HG02642 (cell line): ENCODE measurements at regions not wholly inside any gene's neighbourhood (a gene's known extent, or its start where the extent isn't known, plus 50 kb on each side); places are given as distances from the start of the nearest gene placed in this dataset.

ENCODE experiments used
- ATAC-seq: cut with Tn5 transposase; IDR thresholded peaks from one replicate; pipeline ENCODE4 v1.9.1; 2021; ENCODE audit warnings: mild to moderate bottlenecking; ENCODE audit not compliant: unreplicated experiment, poor library complexity

DNA sequence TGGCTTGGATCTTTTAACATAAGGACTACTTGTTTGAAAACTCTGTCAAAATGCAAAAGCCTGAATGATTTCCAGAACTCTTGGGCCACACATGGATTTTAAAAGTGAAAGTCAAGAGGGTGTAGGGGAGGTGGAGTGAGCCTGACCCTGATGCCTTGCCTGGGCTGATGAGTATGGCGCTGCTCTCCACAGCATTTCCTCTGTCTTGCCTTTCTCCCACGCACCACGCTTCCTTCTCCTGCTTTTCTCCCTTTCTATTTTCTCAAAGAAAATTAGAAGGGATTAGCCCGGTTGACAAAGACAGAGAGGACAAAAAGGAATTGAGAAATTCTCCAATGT, 207.0 kb upstream of the CCDC68 start:
- no peak for ATAC-seq

DNA sequence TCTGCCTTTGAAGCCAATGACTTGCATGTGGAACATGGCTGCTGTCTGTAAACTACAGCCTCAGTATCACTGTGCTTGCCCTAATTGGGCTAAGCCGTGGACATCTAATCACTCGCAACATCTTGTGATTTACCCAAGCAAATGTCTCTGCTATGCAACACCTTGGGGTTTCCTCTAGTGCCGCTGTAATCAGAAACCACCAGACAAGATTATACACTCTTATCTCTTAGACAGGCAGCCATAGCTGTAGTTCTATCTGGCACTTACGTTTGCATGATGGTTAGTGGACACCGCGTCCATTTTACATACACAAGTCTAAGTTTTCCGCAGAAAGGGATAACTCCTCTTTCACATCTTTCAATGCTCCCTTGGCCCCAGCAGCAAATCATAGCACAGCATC, 204.3 kb upstream of the CCDC68 start:
- no peak for ATAC-seq

DNA sequence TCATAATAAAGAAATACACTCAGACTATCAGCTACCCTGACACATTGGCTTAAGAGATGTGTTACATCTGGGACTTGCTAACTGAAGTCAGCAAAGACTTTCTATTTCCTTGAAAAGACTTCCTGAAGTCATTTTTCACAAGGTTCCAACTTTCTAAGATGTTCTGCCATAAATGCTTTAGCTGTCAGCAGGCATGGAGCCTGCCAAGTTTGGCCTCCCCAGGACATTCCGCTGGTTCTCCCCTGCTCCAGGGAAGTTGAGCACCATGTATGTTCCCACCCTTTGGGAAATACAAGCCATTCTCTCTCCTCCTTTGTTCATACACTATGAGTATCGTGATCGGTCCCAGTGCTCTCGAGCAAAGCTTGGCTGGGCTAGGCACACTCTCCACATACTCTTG, 202.7 kb upstream of the CCDC68 start:
- ATAC-seq: no peak

DNA sequence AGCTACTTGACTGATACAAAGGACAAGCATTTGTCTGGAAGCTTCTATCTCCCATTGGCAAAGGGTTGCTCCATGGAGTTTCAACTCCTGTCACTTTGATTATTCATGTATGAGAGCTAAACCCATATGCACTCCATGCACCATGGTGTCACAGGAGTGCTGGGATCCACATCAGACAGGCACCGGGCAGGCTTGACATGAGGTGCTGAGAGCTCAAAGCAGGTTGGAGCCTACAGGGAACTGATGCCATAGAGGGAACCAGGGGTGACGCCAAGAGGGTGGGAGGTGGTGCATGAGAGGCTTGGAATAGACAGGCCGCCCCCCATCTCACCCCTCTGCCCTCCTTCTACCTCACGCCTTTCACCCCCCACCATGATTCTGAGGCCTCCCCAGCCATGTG, 199.8 kb upstream of the CCDC68 start:
- no peak for ATAC-seq

DNA sequence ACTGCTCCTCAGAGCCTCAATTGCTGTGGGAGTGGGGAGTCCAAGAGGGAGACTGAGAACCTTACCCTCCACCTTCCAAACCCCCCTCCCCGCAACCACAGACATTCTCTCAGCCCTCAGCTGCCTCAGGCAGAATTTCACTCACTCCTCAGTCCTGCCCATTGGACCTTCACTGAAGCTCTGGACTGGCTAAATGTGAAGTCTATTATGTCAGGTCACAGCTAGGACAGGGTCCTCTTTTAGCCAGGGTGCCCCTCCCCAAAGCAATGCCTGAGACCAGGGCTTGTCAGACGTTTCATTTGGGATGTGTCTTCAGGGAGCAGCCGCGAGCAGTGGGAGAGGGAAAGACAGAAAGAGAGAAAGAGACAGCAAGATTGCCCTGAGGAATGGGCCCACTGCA, 199.3 kb upstream of the CCDC68 start:
- no peak for ATAC-seq

DNA sequence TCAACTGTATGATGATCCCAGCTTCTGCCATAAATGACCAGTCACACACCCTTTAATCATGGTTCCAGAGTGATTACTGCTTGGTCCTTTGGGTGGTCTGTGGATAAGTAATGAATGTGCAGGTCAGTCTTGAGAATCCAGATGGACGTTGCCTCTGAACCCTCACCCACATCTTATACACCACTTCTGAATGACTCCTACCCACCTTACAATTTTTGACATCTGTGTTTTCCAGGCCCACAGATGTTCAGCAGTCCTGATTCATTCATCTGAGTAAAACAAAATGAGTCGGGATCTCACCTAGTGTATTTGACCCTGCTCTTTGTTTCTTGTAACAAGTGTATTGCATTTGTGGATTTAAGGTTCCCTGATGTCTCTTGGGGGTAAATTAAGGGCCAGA, 194.1 kb upstream of the CCDC68 start:
- ATAC-seq: no peak

DNA sequence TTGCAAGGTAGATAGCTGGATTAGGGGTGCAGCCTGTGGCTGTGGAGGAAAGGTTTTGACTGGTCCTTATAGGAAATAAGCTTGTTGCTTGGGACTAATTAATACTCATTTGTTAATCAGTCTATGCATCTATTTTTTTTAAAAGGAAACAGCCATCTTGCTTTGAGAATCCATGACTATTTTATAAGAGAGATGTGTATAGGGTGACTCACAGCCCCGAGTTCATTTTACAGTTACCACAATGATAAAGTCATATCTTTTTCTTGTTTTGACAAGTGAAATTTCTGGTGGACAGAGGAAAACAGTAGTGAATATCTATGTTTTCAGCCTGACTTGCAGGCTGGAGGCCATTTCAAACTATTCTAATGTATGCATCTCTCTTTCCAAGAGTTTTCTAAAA, 193.5 kb upstream of the CCDC68 start:
- no peak for ATAC-seq

DNA sequence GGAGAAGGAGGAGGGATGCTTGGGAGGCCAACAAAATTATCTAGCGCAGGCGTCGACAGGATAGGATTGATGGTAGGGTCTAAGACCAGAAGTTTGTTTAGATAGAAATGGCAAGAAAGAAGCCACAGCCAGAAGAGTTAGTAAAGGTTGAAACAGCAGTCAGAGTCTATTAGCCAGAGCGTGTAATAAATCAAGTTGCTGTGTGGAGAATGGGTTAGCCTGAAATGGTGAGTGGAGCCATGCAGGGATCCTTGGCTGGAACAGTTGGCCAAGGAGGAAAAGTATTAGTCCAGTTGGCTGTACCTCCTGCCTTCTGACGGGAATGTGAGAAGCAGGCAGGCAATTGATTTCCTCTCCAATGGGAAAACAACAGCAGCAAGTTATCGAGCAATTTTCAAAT, 190.7 kb upstream of the CCDC68 start:
- no peak for ATAC-seq

DNA sequence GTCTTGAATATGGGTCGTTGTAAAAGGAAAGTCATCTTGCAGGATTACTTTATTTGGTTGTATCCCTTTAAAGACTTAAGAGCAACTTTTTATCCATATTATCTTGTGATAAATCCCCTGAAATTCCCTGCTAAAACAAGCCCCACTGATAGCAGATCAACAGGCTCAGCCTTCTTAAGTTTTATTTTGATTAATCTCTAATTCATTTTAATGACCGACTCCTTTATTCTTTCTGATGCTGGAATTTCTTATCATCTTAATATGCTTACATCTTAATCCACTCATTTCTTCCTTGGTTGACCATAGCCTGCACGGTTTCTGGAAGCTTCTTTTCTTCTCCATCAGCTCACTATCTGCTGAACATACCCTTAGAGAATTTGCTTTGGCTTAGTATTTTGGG, 188.5 kb upstream of the CCDC68 start:
- no peak for ATAC-seq

DNA sequence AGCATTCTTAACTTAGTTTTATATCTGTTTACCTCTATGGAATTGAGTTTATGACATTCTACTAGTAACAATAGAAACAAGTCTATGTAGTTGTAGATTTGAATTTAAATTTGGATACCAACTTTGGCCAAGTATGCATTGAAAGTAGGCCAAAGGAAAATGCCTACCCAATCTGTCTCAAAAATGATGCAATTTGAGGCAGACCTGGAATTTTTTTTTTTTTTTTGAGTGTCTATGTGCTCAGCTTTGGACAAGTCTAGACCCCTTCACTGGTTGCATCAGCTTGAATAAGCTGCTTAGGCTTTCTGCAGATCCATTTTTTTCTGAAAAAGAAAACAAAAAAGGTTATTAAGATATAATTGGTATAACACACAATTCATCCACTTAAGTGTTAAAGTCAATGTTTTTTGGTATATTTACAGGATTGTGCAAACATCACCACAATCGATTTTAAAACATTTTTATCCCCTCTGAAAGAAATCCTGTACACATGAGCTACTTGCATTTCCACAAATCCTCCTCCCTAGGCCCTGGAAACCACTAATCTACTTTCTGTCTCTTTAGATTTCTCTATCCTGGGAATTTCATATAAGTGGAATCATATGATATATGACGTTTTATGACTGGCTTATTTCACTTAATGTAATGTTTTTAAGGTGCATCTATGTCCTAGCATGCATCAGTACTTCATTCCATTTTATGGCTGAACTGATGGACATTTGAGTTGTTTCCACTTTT, 185.1 kb upstream of the CCDC68 start:
- ATAC-seq: no peak

DNA sequence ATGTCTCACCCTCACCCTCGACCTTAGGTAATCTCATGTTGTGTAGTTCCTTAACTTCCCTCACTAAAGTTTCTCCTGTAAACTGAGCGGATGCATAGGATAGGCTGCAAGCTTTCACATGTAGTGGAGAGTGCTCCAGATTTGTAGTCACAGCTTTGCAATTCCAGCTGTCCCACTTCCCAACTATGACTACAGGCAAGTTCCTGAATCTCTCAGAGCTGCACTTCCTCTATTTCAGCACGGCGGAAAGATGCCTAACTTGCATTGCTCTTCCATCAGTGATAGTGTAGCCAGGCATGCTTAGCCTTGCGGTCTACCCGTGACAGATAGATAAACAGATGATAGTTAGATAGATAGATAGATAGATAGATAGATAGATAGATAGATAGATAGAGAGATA, 183.1 kb upstream of the CCDC68 start:
- no peak for ATAC-seq

DNA sequence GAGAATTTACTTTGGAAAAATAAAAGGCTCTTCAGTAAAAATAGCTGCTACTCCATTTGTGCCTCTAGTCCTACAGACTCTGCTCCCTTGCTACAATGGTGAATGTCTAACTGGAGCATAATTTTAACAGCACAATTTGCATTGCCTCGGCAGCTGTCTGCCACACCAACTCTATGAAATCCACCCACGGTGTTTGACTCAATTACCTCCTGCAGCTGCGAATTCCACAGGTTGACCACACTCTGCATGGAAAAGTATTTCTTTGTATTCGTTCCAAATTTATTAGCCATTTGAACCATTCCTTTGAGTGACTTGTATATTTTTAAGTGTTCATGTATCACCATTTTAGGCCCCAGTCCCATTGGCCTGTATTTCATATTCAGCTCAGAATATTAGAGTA, 182.1 kb upstream of the CCDC68 start:
- ATAC-seq: no peak

DNA sequence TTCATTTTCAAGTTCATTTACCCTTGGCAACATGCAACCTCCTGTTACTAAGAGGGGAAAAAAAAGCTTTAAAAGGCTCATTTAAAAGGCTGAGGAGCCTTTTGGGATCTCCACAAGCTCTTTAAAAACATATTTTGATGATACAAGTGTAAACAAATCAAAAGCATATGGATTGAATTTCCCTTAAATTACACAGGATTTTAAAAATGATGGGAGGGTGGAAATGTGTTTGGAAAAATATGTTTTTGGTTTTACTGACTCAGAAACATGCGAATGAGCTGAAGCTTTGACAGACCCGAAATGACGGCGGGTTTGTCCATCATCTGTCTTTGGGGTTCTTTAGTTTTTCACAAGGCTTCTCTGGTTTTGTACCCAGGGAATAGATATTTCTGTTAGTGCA, 180.6 kb upstream of the CCDC68 start:
- ATAC-seq: no peak

DNA sequence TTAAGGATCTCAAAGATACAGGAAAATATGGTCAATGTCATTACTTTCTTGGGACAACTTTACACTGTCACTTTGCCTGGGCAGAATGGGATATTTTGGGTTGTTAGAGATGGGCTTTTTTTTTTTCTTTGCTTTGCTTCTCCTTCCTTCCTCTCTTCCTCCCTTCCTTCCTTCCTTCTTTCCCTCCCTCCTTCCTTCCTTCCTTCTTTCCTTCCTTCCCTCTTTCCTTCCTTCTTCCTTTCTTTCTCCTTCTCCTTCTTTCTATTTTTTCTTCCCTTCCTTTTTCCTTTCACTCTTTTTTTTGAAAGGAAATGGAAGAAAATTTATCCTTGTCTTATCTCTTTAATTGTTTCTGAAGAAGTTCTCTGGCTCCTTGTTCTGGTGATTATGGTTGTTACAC, 180.0 kb upstream of the CCDC68 start:
- ATAC-seq: no peak

DNA sequence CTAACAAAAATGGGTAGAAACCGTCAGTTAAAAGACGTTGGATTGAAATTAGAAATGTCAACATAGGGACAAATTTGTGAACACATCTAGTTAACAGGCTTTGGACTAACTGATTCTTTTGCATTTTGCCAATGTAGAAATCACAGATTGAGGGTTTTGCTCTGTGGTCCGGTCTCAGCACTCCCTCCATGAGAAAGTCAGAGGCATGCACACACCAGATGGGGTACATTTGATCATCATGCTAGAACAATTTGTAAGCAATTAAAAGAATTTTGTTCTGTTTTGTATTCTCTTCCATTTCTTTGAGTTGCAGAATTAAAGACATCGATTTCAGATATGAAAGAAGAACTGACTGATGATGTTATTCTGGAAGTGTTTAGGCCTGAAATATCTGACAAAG, 179.1 kb upstream of the CCDC68 start:
- ATAC-seq: no peak

DNA sequence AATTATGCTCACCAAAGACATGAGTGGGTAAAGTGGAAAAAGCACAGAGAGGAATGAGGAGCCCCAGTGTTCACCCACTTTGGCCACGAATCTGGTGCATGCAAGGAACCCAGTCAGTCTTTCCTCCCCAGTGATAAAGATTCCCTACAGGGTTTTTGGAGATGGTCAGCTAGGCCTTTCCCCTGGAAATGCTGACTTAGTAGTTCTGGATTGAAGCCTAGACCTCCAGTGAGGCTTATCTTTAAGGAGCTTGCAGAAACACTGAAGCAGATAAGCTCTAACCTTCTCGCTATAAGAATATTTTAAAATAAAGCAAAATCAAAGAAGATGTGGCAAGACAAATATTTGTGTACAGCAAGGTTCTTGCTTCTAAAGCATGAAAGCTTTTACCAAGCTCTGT, 178.3 kb upstream of the CCDC68 start:
- ATAC-seq: no peak

DNA sequence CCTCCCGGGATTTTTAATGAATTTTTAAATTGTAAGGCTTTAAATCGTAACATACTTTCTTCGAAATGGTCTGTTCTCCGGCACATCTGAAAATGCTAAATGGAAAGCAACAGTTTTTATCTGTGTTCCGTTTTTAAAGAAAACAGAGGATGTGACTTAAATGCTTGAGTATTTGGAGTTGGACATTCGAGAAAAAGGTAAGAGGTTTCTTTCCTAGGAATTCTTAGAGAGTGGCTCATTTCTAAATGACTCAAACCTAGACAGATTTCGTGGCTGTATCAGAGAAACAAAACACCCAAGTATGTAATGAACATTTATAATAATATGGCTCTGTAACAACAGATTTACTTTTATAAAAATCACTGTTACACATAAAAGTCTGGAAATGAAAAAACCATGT, 177.6 kb upstream of the CCDC68 start:
- ATAC-seq: no peak

DNA sequence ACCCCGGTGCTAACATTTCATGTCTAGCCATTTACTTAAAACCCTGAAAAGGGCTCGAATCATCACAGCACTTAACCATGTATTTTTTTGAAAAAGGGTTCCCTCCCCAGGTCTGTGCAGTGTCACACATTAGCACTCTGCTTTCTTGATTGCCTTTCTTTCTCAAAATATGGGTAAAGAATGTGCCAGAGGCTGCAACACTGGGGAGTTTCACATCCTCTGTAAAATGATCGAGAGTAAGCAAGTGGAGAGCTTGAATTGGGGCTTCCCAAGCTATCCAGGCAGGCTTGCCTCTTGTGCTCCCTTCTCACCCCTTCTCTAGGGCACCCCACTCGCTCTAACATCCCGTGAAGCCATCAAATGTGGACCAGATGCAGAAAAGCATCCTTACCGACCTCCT, 177.0 kb upstream of the CCDC68 start:
- ATAC-seq: no peak

DNA sequence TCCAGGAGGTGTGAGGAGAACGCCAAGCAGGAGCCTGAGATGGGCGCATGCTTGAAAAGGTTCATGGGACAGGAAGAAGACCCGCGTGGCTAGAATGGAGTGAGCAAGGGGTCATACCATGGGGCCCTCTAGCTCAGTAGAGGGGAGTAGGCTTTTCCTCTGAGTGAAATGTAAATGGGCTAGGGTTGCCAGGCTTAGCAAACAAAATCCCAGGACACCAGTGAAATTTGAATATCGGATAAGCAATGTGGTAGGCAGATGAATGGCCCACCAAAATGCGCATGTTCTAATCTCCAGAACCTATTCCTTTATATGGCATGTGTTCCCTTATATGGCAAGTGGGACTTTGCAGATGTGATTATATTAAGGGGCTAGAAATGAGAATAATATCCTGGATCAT, 174.1 kb upstream of the CCDC68 start:
- ATAC-seq: no peak

DNA sequence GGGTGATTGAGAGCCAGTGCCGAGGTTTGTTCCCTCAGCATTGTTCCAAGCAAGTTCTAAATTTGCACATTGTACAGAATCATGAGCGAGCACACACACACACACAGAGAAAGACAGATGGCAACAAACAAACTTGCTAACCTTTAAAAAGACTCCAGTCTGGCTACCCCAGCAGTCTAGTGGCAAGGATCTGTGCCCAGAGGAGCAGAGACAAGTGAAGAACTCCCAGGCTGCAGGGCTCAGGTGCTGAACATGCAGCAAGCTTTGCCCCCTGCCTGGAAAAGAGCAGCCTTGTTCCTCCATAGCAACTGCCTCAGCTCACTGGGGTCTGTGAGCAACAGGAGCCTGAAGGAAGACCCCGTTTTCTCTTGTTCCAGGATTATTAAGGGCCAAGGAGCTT, 169.2 kb upstream of the CCDC68 start:
- ATAC-seq: no peak

DNA sequence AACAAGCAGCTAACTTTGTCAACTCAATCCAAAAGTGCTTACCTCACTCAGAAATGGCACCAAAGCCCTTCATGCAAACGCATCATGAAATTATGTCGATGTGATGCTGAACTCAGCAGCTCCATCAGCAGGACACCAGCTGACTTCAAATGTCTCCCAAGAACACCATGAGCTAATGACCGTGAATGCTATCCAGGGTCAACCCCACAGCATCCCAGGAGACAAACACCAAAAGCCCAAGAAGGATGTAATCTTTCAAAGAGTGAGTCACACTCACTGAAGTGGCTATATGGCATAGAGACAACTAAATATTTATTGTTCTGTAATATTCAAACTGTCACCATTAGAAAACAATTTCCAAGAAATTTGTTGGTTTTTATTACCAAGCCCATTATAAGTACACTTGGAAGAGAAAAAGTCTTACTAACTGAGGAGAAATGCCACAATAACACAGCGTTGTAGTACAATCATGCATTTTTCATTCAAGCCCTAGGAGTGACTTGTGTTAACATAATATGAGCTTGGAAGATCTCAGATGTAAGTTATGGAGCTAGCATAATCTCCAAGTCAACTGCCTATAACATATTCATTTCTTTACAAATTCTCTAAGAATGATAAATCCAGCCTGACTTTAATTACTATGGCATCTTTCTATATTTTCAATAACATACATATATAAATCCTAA, 165.0 kb upstream of the CCDC68 start:
- no peak for ATAC-seq

DNA sequence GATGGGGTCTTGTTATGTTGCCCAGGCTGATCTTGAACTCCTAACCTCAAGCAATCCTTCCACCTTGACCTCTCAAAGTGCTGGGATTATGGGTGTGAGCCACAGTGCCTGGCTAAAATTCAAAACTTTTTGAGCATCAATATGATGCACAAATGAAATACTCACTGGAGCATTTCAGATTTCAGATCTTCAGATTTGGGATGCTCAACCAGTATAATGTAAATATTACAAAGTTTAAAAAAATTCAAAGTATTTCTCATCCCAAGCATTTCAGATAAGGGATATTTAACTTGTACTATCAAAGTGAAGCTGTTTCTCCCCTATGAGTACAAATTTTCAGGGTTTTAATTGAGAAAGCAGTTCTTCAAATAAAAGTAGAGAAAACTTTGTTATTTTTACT, 164.1 kb upstream of the CCDC68 start:
- ATAC-seq: no peak
